IMR-90 (cell line): ENCODE measurements at regions not wholly inside any gene's neighbourhood (a gene's known extent, or its start where the extent isn't known, plus 50 kb on each side); places are given as distances from the start of the nearest gene placed in this dataset.

ENCODE experiments used
- CHD1 ChIP-seq: IDR thresholded peaks from 2 replicates; pipeline ENCODE4 v1.6.1; 2012; ENCODE audit warnings: low read depth, low read length, improper control_type of control experiment
- FOS ChIP-seq: fragments of 150-350 bp; IDR thresholded peaks from 2 replicates; pipeline ENCODE4 v1.6.1; 2016; ENCODE audit warnings: low read depth, low read length
- MAZ ChIP-seq: IDR thresholded peaks from 2 replicates; pipeline ENCODE4 v1.6.1; 2012; ENCODE audit warnings: low read depth, mild to moderate bottlenecking, low read length, improper control_type of control experiment, moderate library complexity, borderline replicate concordance
- MXI1 ChIP-seq: IDR thresholded peaks from 2 replicates; pipeline ENCODE4 v1.6.1; 2012; ENCODE audit warnings: low read depth, mild to moderate bottlenecking, low read length, moderate library complexity, borderline replicate concordance
- NFE2L2 ChIP-seq: fragments of 150-350 bp; IDR thresholded peaks from 2 replicates; pipeline ENCODE4 v1.6.1; 2016; ENCODE audit warnings: low read depth, mild to moderate bottlenecking, low read length
- POLR2A ChIP-seq: IDR thresholded peaks from 2 replicates; pipeline ENCODE4 v1.6.1; 2012; ENCODE audit warnings: mild to moderate bottlenecking, low read depth, low read length
- RAD21 ChIP-seq: IDR thresholded peaks from 2 replicates; pipeline ENCODE4 v1.6.1; 2012; ENCODE audit warnings: low read length, improper control_type of control experiment
- RCOR1 ChIP-seq: IDR thresholded peaks from 2 replicates; pipeline ENCODE4 v1.6.1; 2012; ENCODE audit warnings: mild to moderate bottlenecking, low read length, improper control_type of control experiment; ENCODE audit not compliant: insufficient replicate concordance
- RFX5 ChIP-seq: IDR thresholded peaks from 2 replicates; pipeline ENCODE4 v1.8.0; 2012; ENCODE audit warnings: low read depth, mild to moderate bottlenecking, low read length, moderate library complexity
- SMC3 ChIP-seq: fragments of 150-350 bp; IDR thresholded peaks from 2 replicates; pipeline ENCODE4 v1.6.1; 2016; ENCODE audit warnings: low read depth, mild to moderate bottlenecking, antibody characterized with exemption, low read length, moderate library complexity
- TF ChIP-seq, protein P1 (sequence below): conservative IDR thresholded peaks from 2 replicates; pipeline ENCODE4 v1.5.1; 2012; ENCODE audit warnings: mild to moderate bottlenecking, low read depth, low read length, improper control_type of control experiment
- TF ChIP-seq, protein P2 (sequence below): fragments of 150-350 bp; IDR thresholded peaks from 2 replicates; pipeline ENCODE4 v1.6.1; 2017; ENCODE audit warnings: mild to moderate bottlenecking, antibody characterized with exemption, low read length, low read depth
- TF ChIP-seq, protein P3 (sequence below): fragments of 150-350 bp; IDR thresholded peaks from 2 replicates; pipeline ENCODE4 v1.6.1; 2016; ENCODE audit warnings: low read depth, mild to moderate bottlenecking, low read length, moderate library complexity, borderline replicate concordance

DNA sequence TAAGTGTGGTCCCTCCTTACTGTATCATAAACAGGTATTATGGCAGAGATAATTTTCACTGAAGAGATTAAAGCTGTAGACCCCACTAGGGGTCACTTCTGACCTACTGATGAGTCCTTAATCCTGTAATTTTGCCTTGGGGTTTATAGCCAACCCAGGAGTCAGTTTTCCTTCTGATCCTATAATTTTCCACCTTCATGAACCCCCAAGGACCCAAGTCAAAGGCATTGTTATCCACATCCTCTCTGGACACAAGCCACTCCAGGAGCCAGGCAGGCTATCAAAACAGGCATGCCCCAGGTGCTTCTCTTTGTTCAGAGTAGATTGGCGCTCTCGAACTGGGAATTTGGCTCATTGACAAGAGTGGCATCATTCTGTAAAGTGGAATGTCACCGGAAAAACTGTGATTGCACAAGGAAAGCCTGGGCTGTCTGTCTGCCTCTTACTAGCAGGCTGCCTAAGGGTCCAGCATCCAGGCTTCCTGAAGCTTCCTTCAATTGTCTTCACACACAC is 1523.2 kb upstream of the FLRT2 start:
- TF ChIP-seq SMC3, result no peak
- TF ChIP-seq, protein P1, sequence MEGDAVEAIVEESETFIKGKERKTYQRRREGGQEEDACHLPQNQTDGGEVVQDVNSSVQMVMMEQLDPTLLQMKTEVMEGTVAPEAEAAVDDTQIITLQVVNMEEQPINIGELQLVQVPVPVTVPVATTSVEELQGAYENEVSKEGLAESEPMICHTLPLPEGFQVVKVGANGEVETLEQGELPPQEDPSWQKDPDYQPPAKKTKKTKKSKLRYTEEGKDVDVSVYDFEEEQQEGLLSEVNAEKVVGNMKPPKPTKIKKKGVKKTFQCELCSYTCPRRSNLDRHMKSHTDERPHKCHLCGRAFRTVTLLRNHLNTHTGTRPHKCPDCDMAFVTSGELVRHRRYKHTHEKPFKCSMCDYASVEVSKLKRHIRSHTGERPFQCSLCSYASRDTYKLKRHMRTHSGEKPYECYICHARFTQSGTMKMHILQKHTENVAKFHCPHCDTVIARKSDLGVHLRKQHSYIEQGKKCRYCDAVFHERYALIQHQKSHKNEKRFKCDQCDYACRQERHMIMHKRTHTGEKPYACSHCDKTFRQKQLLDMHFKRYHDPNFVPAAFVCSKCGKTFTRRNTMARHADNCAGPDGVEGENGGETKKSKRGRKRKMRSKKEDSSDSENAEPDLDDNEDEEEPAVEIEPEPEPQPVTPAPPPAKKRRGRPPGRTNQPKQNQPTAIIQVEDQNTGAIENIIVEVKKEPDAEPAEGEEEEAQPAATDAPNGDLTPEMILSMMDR, result 0 out of 2 replicates have a peak, but pooled peaks have one; percentile 1
- TF ChIP-seq, protein P2, sequence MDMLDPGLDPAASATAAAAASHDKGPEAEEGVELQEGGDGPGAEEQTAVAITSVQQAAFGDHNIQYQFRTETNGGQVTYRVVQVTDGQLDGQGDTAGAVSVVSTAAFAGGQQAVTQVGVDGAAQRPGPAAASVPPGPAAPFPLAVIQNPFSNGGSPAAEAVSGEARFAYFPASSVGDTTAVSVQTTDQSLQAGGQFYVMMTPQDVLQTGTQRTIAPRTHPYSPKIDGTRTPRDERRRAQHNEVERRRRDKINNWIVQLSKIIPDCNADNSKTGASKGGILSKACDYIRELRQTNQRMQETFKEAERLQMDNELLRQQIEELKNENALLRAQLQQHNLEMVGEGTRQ, result no peak
- no peak for TF ChIP-seq FOS
- TF ChIP-seq CHD1, result no peak
- no peak for TF ChIP-seq RAD21
- TF ChIP-seq RFX5, result no peak
- no peak for TF ChIP-seq RCOR1
- no peak for TF ChIP-seq POLR2A
- no peak for TF ChIP-seq MXI1
- TF ChIP-seq MAZ, result no peak
- TF ChIP-seq, protein P3, sequence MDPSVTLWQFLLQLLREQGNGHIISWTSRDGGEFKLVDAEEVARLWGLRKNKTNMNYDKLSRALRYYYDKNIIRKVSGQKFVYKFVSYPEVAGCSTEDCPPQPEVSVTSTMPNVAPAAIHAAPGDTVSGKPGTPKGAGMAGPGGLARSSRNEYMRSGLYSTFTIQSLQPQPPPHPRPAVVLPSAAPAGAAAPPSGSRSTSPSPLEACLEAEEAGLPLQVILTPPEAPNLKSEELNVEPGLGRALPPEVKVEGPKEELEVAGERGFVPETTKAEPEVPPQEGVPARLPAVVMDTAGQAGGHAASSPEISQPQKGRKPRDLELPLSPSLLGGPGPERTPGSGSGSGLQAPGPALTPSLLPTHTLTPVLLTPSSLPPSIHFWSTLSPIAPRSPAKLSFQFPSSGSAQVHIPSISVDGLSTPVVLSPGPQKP, result no peak
- no peak for TF ChIP-seq NFE2L2
